CD1c-positive myeloid dendritic cell (primary cell): ENCODE measurements at regions not wholly inside any gene's neighbourhood (a gene's known extent, or its start where the extent isn't known, plus 50 kb on each side); places are given as distances from the start of the nearest gene placed in this dataset.

Experiments used
- DNase-seq: peaks from one replicate; pipeline ENCODE4 v3.0.0-alpha.2; 2016; ENCODE audit errors: extremely low spot score

GRCh38 chr5:58071566-58071965, 388.3 kb downstream of the PLK2 start:
- no peak for DNase-seq

GRCh38 chr5:58069846-58070245, 390.0 kb downstream of the PLK2 start:
- no peak for DNase-seq

DNA sequence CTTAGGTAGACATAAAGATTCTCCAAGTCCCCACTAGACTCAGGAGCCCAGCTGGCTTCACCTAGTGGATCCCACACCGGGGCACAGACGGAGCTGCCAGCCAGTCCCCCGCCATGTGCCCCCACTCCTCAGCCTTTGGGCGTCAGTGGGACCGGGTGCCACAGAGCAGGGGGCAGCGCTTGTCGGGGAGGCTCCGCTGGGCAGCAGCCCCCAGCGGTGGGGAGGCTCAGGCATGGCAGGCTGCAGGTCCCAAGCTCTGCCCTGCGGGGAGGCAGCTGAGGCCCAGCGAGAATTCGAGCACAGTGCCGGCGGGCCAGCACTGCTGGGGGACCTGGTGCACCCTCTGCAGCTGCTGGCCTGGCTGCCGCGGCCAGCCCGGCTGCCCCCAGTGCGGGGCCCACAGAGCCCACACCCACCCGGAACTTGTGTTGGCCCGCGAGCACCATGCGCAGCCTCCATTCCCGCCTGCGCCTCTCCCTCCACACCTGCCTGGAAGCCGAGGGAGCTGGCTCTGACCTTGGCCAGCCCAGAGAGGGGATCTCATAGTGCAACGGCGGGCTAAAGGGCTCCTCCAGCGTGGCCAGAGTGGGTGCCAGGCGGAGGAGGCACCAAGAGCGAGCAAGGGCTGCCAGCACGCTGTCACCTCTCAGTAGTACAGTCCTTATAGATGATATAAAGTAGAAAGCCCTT, 390.7 kb downstream of the PLK2 start:
- no peak for DNase-seq

DNA sequence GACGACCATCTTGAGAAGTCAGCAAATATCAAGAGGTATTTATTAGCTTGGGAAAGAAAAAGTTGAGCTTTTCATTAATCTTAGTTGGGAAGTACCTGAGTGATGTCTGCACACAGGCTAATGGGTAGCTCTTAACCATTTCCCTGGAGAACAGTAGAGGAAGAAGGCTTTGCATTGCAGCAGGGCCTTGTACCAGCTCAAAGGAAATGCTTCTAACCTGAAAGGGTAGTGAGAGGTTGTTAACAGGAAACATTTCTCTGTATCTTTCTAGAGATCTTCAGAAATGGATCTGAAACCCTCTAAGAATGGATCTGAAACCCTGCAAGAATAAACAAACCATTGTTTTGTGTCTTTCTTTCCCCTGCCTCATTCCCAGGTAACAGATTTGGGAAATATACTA, 393.3 kb downstream of the PLK2 start:
- DNase-seq: no peak

DNA sequence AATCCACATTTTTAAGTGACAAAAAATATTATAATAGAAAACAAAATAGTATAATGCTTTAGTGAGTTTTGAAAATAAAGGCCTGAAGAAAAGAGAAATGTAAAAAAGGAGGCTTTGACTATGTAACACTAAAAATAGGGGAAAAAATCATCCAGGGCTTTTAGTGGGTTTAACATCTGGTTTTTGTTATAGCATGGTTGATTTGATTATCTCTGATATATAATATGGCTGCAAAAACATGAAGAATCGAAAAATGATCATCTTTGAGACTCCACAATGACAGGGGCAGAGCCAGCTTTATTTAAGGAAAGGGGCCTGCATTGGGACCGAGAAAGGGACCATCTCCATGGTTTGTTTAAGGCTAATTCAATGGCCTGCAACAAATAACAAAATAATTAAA, 393.8 kb downstream of the PLK2 start:
- DNase-seq: no peak

GRCh38 chr5:58064801-58065200, 395.1 kb downstream of the PLK2 start:
- DNase-seq: no peak

GRCh38 chr5:58060996-58061395, 398.9 kb downstream of the PLK2 start:
- DNase-seq: no peak

DNA sequence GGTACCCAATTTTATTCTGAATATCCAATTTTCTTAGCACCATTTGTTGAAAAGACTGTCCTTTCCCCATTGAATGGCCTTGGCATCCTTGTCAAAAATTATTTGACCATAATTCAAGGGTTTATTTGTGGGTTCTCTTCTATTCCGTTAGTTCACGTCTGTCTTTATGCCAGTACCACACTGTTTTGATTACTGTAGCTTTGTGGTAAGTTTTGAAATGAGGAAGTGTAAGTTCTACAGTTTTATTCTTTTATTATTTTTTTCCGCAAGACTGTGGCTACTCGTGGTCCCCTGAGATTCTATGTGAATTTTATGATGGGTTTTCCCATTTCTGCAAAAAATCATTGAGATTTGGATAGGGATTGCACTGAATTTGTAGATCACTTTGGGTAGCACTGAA, 402.6 kb downstream of the PLK2 start:
- no peak for DNase-seq

DNA sequence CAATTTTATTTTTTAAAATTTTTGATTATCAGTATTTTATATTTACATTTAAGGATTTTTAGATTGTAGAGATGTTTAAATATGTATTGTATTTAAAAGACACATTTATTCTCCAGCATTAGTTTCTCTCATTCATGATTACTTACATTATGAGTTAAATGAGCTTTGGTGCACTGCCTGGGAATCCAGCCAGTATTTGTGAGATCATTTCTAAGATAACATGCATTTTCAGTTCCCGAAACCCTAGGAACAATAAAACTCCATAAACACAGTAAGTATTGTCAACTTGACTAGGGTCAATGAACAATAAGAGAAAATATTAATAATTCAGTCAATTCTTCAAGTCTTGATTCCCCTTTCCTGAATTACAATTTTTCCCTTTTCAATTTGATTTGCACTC, 403.3 kb downstream of the PLK2 start:
- DNase-seq: no peak

DNA sequence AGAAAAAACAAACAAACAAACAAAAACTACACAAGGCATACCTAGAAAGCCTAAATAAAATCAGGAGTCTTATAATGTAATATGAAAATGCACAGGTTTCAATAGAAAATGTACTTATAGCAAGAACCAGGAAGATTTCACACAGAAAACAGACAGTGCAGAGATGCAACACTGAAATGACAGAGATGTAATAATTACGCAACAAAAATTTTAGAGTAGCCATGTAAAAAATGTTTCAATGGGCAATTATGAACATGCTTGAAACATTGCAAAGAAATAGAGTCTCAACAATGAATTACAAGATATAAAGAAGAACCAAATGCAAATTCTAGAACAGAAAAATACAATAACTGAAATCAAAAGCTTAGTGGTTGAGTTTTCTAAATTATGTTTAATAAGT, 405.9 kb downstream of the PLK2 start:
- peak; percentile 0 for DNase-seq

GRCh38 chr5:58048954-58049353, 410.9 kb downstream of the PLK2 start:
- DNase-seq: no peak

- DNase-seq: no peak
Observed at GRCh38 chr5:58048185-58048925, 411.5 kb downstream of the PLK2 start.

- DNase-seq: peak; percentile 0
Observed at GRCh38 chr5:58046371-58046770, 413.5 kb downstream of the PLK2 start.

DNA sequence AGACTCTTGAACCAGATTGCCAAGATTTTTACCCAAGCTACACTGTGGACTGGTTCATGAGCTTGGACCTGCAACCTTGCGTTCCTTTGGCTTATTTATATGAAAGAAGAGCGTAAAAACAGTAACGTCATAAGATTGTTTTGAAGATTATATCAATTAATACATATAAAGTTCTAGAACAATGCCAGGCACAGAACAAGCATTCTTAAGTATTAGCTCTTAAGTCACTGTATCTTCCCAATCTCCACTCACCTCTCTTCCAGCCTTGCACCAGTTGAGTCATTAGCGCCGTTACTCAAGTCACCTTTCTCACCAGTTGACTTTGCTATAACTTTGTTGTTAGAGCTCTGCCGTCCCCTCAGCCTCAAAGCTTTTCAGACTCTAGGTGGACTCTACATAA, 415.7 kb downstream of the PLK2 start:
- DNase-seq: peak; percentile 0

DNA sequence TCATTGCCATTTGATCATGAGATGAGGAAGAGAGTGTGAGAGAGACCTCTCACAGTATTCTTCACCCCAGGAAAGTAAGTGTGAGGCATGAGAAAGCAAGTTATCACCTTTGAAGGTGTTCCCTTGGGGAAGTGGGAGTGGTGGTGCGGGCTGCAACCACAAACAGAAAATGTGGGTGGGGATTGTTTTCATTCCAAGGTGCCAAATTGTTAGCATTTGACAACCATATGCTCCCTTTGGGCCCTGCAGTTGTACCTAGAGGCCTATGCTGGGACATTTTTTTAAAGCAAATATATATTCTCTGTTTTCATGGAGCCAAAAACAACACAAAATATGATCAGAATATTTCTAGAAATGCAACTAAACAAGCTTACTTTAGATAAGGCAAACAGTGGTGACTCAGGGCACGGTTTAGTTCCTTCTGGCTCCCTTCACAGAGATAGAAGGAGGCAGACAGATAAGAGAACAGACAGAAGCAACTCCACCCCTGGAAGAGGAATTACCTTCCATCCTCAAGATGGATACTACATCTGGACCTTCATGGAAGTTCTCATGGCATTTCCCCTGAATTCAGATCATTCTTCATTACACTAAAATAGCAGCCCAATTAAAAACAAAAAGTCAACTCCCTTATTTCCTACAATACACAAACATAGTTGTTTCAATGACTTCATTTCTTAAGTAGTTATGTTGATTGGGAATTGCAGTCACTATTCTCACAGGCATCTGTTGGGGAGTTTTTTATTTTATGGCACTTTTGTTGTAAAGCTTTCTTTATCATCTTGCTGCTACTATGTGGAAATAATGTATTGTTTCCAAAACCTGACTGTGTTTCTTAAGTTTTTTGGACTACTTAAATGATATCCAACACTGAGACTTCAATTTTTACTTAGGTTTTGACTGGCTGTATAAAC, 416.6 kb downstream of the PLK2 start:
- DNase-seq: peak; percentile 0

DNA sequence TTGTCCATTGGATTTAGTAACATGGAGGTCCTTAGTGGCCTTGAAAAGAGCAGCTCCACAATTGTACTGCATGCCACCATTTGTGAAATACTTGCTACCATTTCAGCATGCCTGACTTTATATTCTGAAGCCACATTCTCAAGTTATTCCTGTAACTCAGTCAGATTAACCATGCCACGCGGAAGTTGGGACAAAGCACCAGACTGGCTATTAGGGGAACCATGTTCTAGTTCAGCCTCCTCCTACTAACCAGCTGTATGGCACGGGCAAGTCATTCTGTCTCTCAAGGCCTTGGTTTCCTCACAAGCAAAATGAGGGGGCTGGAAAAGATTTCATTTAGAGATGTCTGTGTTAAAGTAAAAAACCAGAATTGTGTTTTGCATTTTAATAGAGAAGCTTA, 418.0 kb downstream of the PLK2 start:
- no peak for DNase-seq

DNA sequence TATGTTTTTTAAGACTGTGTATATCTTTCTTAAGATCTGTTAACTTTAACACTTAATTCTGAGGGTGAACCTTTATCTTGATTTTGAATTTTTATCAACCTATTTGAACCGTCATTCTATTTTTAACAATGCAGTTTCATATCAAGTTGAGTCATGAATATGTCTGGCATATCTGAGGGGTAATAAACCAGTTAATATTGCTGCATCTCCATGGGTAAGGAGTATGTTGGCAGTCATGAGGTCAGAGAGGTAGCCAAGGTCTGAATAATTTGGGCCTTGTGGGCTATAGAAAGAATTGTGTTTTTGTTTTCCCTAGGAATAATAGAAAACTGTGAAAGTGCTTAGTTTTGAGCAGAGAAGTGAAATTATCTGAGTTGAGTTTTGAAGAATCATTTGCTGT, 419.0 kb downstream of the PLK2 start:
- DNase-seq: no peak

- peak; percentile 0 for DNase-seq
Observed at GRCh38 chr5:58040044-58040443, 419.8 kb downstream of the PLK2 start.

GRCh38 chr5:58037899-58038298, 422.0 kb downstream of the PLK2 start:
- no peak for DNase-seq

DNA sequence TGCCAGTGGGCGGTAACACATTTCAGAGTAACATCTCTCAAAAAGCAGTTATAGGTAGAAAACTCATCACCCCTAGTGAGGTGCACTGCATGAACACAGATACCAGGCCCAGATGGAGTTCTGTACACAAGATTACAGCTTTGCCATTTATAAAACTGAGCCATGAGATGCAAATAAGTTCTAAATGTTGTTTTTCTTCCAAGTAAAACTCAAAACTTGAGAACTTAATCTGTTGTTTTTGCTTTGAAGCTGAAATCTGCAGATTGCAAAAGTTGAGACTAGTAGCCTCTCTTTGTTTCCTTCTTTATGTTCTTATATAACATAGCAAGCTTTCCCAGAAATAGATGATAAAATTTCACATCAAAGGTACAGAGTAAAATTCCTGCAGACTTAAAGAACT, 434.1 kb downstream of the PLK2 start:
- DNase-seq: no peak

- no peak for DNase-seq
Observed at GRCh38 chr5:58024151-58024550, 435.7 kb downstream of the PLK2 start.

- no peak for DNase-seq
Observed at GRCh38 chr5:58022055-58022454, 437.8 kb downstream of the PLK2 start.

DNA sequence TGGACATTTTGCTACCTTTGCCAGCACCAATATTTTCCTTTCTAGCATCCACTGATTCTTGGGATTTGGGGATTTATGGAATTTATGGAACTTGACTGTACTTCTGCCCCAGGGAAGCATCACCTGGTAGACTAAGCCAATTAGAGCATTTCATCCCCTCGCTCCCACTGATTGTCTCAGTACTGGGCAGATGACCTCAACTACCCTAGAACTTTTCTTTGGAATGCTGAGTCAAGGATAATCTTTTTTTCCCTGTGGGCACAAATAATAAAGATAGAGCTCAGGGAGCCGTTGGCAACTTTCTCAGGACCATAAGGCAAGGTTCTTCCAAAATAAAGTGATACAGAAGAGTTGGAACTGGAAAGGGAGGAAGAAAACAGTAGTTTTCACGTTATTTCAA, 438.4 kb downstream of the PLK2 start:
- DNase-seq: no peak
